ENCODE measurements at regions not wholly inside any gene's neighbourhood (a gene's known extent, or its start where the extent isn't known, plus 50 kb on each side); places are given as distances from the start of the nearest gene placed in this dataset.

DNA sequence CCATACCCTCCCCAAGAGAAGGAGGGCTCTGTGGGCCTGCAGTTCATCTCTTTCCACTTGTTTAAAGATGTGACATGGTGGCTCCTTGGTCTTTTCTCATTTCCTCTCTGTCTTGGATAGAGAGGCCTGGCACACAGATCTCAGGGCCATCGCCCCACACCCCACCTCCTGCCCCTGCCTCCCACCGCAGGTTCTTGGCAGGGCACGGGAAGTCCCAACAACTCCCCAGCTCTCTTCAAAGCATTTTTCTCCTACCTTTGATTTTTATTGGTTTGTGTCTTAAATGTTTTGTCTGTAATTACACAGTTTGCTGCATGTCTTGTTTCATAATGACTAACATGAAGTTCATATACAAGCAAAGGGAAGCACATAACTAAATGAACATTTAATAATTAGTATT is 178.5 kb upstream of the MSX2 start:
- no peak overlapping the region for H3K4me3 ChIP-seq (ENCODE audit: low read depth in 1 of 2, low read length in 2 of 2)
- no peak overlapping the region for H3K27ac ChIP-seq (ENCODE audit: low read depth in 2 of 2, low read length in 1 of 2)
- H3K4me1 ChIP-seq (ENCODE audit: control insufficient read depth in 2 of 2, insufficient read depth in 2 of 2, low read length in 1 of 2): no peaks in the 10 kb centered on the region
- no peaks in the 10 kb centered on the region for H3K27me3 ChIP-seq (ENCODE audit: control insufficient read depth in 1 of 2, insufficient read depth in 2 of 2, low read length in 2 of 2)
- H3K9me3 ChIP-seq (ENCODE audit: control insufficient read depth in 2 of 2, insufficient read depth in 1 of 2, low read depth in 1 of 2, low read length in 1 of 2): no peaks in the 10 kb centered on the region
- WGBS, 2 donors: 72 to 81% methylated on average over 3 of the region's 3 CpGs
- H3K36me3 ChIP-seq (ENCODE audit: control insufficient read depth in 2 of 2, insufficient read depth in 2 of 2, low read length in 1 of 2): no peaks in the 10 kb centered on the region

DNA sequence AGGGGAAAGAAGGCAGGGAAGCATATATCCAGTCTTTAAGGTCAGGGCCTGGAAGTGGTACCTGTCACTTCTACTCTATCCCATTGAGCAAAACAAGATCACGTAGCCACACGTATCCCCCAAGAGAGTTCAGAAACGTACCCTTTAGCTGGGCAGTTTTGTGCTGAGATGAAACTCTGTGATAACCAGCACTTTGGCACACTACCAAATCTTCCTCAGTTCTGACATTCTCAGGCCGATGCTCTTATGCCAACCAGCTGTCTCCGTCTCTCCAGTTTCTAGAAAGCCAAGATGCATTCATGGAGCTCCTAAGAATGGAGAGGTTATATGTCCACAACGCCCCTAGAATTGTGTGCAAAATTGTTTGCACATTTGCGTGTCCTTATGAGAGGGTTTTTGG is 176.6 kb upstream of the MSX2 start:
- no peak overlapping the region for H3K27ac ChIP-seq (ENCODE audit: low read depth in 2 of 2, low read length in 1 of 2)
- no peaks in the 10 kb centered on the region for H3K4me1 ChIP-seq (ENCODE audit: control insufficient read depth in 2 of 2, insufficient read depth in 2 of 2, low read length in 1 of 2)
- no peaks in the 10 kb centered on the region for H3K27me3 ChIP-seq (ENCODE audit: control insufficient read depth in 1 of 2, insufficient read depth in 2 of 2, low read length in 2 of 2)
- WGBS, 2 donors: 76 to 77% methylated on average over 7 of the region's 7 CpGs
- H3K36me3 ChIP-seq (ENCODE audit: control insufficient read depth in 2 of 2, insufficient read depth in 2 of 2, low read length in 1 of 2): no peaks in the 10 kb centered on the region
- no peaks in the 10 kb centered on the region for H3K9me3 ChIP-seq (ENCODE audit: control insufficient read depth in 2 of 2, insufficient read depth in 1 of 2, low read depth in 1 of 2, low read length in 1 of 2)
- no peak overlapping the region for H3K4me3 ChIP-seq (ENCODE audit: low read depth in 1 of 2, low read length in 2 of 2)

GRCh38 chr5:174549254-174549653 is 175.1 kb upstream of the MSX2 start:
- WGBS, 2 donors: 45 to 62% methylated on average over 5 of the region's 5 CpGs
- H3K4me1 ChIP-seq (ENCODE audit: control insufficient read depth in 2 of 2, insufficient read depth in 2 of 2, low read length in 1 of 2): no peaks in the 10 kb centered on the region
- H3K9me3 ChIP-seq (ENCODE audit: control insufficient read depth in 2 of 2, insufficient read depth in 1 of 2, low read depth in 1 of 2, low read length in 1 of 2): no peaks in the 10 kb centered on the region
- no peaks in the 10 kb centered on the region for H3K27me3 ChIP-seq (ENCODE audit: control insufficient read depth in 1 of 2, insufficient read depth in 2 of 2, low read length in 2 of 2)
- no peak overlapping the region for H3K27ac ChIP-seq (ENCODE audit: low read depth in 2 of 2, low read length in 1 of 2)
- no peak overlapping the region for H3K4me3 ChIP-seq (ENCODE audit: low read depth in 1 of 2, low read length in 2 of 2)
- no peaks in the 10 kb centered on the region for H3K36me3 ChIP-seq (ENCODE audit: control insufficient read depth in 2 of 2, insufficient read depth in 2 of 2, low read length in 1 of 2)

DNA sequence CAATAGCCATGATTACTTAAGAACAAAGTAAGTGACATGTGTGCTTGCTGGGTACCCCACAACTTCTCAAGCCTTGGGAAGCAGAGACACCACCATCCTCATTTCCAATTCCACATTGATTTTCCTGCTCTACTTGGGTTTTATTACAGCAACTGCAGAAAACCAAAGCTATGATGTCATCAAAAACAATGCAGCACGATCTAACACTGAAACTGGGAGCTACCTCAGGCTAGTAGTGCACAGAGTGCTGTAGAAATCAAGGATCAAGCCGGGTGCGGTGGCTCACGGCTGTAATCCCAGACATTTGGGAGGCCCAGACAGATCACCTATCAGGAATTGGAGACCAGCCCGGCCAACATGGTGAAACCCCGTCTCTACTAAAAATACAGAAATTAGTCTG is 174.4 kb upstream of the MSX2 start:
- no peak overlapping the region for H3K4me3 ChIP-seq (ENCODE audit: low read depth in 1 of 2, low read length in 2 of 2)
- no peak overlapping the region for H3K27ac ChIP-seq (ENCODE audit: low read depth in 2 of 2, low read length in 1 of 2)
- 78% methylated on average over 6 of the region's 6 CpGs for WGBS, 2 donors
- no peaks in the 10 kb centered on the region for H3K36me3 ChIP-seq (ENCODE audit: control insufficient read depth in 2 of 2, insufficient read depth in 2 of 2, low read length in 1 of 2)
- H3K9me3 ChIP-seq (ENCODE audit: control insufficient read depth in 2 of 2, insufficient read depth in 1 of 2, low read depth in 1 of 2, low read length in 1 of 2): no peaks in the 10 kb centered on the region
- no peaks in the 10 kb centered on the region for H3K4me1 ChIP-seq (ENCODE audit: control insufficient read depth in 2 of 2, insufficient read depth in 2 of 2, low read length in 1 of 2)
- H3K27me3 ChIP-seq (ENCODE audit: control insufficient read depth in 1 of 2, insufficient read depth in 2 of 2, low read length in 2 of 2): no peaks in the 10 kb centered on the region

GRCh38 chr5:174552428-174552827 is 172.0 kb upstream of the MSX2 start:
- no peaks in the 10 kb centered on the region for H3K9me3 ChIP-seq (ENCODE audit: control insufficient read depth in 2 of 2, insufficient read depth in 1 of 2, low read depth in 1 of 2, low read length in 1 of 2)
- H3K27me3 ChIP-seq (ENCODE audit: control insufficient read depth in 1 of 2, insufficient read depth in 2 of 2, low read length in 2 of 2): no peaks in the 10 kb centered on the region
- H3K4me1 ChIP-seq (ENCODE audit: control insufficient read depth in 2 of 2, insufficient read depth in 2 of 2, low read length in 1 of 2): no peaks in the 10 kb centered on the region
- H3K36me3 ChIP-seq (ENCODE audit: control insufficient read depth in 2 of 2, insufficient read depth in 2 of 2, low read length in 1 of 2): no peaks in the 10 kb centered on the region
- 86% methylated on average over 8 of the region's 8 CpGs for WGBS, 2 donors
- no peak overlapping the region for H3K27ac ChIP-seq (ENCODE audit: low read depth in 2 of 2, low read length in 1 of 2)
- H3K4me3 ChIP-seq (ENCODE audit: low read depth in 1 of 2, low read length in 2 of 2): no peak overlapping the region

DNA sequence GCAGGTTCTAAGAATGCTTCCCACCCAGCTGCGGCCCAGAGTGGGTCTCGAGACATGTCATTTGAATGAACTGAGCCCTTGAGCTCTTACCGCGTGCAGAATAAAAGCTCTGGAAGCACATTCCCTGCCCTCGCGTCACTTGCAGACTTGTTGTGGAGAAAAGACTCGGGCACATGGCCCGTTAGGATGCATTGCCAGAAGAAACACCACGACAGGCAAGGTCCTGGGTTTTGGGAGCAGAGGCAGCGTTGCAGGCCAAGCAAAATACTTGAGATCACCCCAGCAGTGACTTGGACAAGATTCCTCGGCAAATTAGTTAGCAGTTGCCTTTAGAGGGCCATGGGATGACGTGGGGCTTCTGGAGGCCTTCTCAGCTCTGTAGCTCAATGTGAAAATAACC is 170.8 kb upstream of the MSX2 start:
- Histone ChIP-seq H3K27me3 (ENCODE audit: control insufficient read depth in 1 of 2, insufficient read depth in 2 of 2, low read length in 2 of 2) (no peaks in the 10 kb centered on the region), H3K4me3 (ENCODE audit: low read depth in 1 of 2, low read length in 2 of 2) (no peak overlapping the region), H3K27ac (ENCODE audit: low read depth in 2 of 2, low read length in 1 of 2) (no peak overlapping the region), H3K9me3 (ENCODE audit: control insufficient read depth in 2 of 2, insufficient read depth in 1 of 2, low read depth in 1 of 2, low read length in 1 of 2) (no peaks in the 10 kb centered on the region), H3K36me3 (ENCODE audit: control insufficient read depth in 2 of 2, insufficient read depth in 2 of 2, low read length in 1 of 2) (no peaks in the 10 kb centered on the region), H3K4me1 (ENCODE audit: control insufficient read depth in 2 of 2, insufficient read depth in 2 of 2, low read length in 1 of 2) (no peaks in the 10 kb centered on the region)
- WGBS, 2 donors: 76 to 83% methylated on average over 12 of the region's 12 CpGs

DNA sequence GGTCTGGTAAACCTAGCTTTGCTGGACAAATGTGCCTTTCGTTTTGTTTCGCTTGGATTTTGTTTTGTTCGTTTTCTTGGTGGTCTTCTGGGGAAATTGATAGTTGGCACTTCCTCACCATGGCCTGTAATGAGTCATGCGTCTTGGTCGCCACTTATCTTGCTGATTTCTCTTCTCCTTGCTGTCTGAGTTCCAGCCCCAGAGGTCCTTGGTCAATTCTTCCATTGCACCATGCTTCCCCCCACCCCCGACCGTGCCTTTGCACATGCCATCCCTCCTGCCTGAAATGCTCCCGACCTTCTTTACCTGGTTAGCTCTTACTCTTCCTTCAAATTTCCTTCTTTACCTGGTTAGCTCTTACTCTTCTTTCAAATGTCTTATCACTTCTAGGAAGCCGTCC is 168.7 kb upstream of the MSX2 start:
- Histone ChIP-seq H3K27ac (ENCODE audit: low read depth in 2 of 2, low read length in 1 of 2) (no peak overlapping the region), H3K27me3 (ENCODE audit: control insufficient read depth in 1 of 2, insufficient read depth in 2 of 2, low read length in 2 of 2) (no peaks in the 10 kb centered on the region), H3K4me1 (ENCODE audit: control insufficient read depth in 2 of 2, insufficient read depth in 2 of 2, low read length in 1 of 2) (no peaks in the 10 kb centered on the region), H3K36me3 (ENCODE audit: control insufficient read depth in 2 of 2, insufficient read depth in 2 of 2, low read length in 1 of 2) (no peaks in the 10 kb centered on the region), H3K9me3 (ENCODE audit: control insufficient read depth in 2 of 2, insufficient read depth in 1 of 2, low read depth in 1 of 2, low read length in 1 of 2) (no peaks in the 10 kb centered on the region), H3K4me3 (ENCODE audit: low read depth in 1 of 2, low read length in 2 of 2) (no peak overlapping the region)
- 74 to 75% methylated on average over 9 of the region's 9 CpGs for WGBS, 2 donors

DNA sequence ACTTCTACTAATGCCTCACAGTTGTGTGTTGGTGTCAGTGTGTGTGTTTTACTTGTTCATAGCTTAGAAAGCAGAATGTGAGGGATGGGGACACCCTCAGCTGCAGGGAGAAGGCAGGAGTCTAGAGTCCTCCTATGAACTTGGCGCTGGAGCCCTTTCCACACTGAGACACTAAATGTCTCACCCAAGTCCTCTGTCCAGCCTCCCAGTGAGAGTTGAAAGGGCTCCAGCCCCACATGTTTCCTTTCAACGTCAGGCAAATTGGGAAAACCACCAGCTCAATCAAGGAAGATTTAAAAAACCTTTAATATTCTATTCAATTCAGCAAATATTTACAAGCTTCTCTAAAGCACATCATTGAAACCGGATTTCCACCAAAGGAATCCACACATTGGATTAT is 167.6 kb upstream of the MSX2 start:
- Histone ChIP-seq H3K4me3 (ENCODE audit: low read depth in 1 of 2, low read length in 2 of 2) (no peak overlapping the region), H3K27me3 (ENCODE audit: control insufficient read depth in 1 of 2, insufficient read depth in 2 of 2, low read length in 2 of 2) (no peaks in the 10 kb centered on the region), H3K36me3 (ENCODE audit: control insufficient read depth in 2 of 2, insufficient read depth in 2 of 2, low read length in 1 of 2) (no peaks in the 10 kb centered on the region), H3K27ac (ENCODE audit: low read depth in 2 of 2, low read length in 1 of 2) (no peak overlapping the region), H3K9me3 (ENCODE audit: control insufficient read depth in 2 of 2, insufficient read depth in 1 of 2, low read depth in 1 of 2, low read length in 1 of 2) (no peaks in the 10 kb centered on the region), H3K4me1 (ENCODE audit: control insufficient read depth in 2 of 2, insufficient read depth in 2 of 2, low read length in 1 of 2) (no peaks in the 10 kb centered on the region)
- WGBS, 2 donors: 66 to 70% methylated on average over 3 of the region's 3 CpGs

GRCh38 chr5:174558190-174558589 is 166.2 kb upstream of the MSX2 start:
- no peaks in the 10 kb centered on the region for H3K36me3 ChIP-seq (ENCODE audit: control insufficient read depth in 2 of 2, insufficient read depth in 2 of 2, low read length in 1 of 2)
- no peaks in the 10 kb centered on the region for H3K27me3 ChIP-seq (ENCODE audit: control insufficient read depth in 1 of 2, insufficient read depth in 2 of 2, low read length in 2 of 2)
- whole genome bisulfite sequencing, 2 donors: 89 to 92% methylated on average over 1 of the region's 1 CpG
- H3K9me3 ChIP-seq (ENCODE audit: control insufficient read depth in 2 of 2, insufficient read depth in 1 of 2, low read depth in 1 of 2, low read length in 1 of 2): no peaks in the 10 kb centered on the region
- H3K27ac ChIP-seq (ENCODE audit: low read depth in 2 of 2, low read length in 1 of 2): no peak overlapping the region
- H3K4me1 ChIP-seq (ENCODE audit: control insufficient read depth in 2 of 2, insufficient read depth in 2 of 2, low read length in 1 of 2): no peaks in the 10 kb centered on the region
- H3K4me3 ChIP-seq (ENCODE audit: low read depth in 1 of 2, low read length in 2 of 2): no peak overlapping the region

GRCh38 chr5:174559141-174559540 is 165.2 kb upstream of the MSX2 start:
- 37 to 61% methylated on average over 3 of the region's 3 CpGs for WGBS, 2 donors
- H3K27me3 ChIP-seq (ENCODE audit: control insufficient read depth in 1 of 2, insufficient read depth in 2 of 2, low read length in 2 of 2): no peaks in the 10 kb centered on the region
- no peaks in the 10 kb centered on the region for H3K36me3 ChIP-seq (ENCODE audit: control insufficient read depth in 2 of 2, insufficient read depth in 2 of 2, low read length in 1 of 2)

More at GRCh38 chr5:174559141-174559540, 165.2 kb upstream of the MSX2 start:
- Histone ChIP-seq H3K4me1 (ENCODE audit: control insufficient read depth in 2 of 2, insufficient read depth in 2 of 2, low read length in 1 of 2) (no peaks in the 10 kb centered on the region), H3K27ac (ENCODE audit: low read depth in 2 of 2, low read length in 1 of 2) (no peak overlapping the region), H3K9me3 (ENCODE audit: control insufficient read depth in 2 of 2, insufficient read depth in 1 of 2, low read depth in 1 of 2, low read length in 1 of 2) (no peaks in the 10 kb centered on the region), H3K4me3 (ENCODE audit: low read depth in 1 of 2, low read length in 2 of 2) (no peak overlapping the region)
